WTC11 (cell line): ENCODE measurements at regions not wholly inside any gene's neighbourhood (a gene's known extent, or its start where the extent isn't known, plus 50 kb on each side); places are given as distances from the start of the nearest gene placed in this dataset.

Source experiments
- TCF7 ChIP-seq: sonication (generic); formaldehyde crosslinking; IDR thresholded peaks from 2 replicates; pipeline ENCODE4 v1.8.0; 2022; ENCODE audit warnings: mild to moderate bottlenecking, low read depth, missing genetic modification reagents, moderate library complexity
- TP53 ChIP-seq: sonication (generic); formaldehyde crosslinking; IDR thresholded peaks from 2 replicates; pipeline ENCODE4 v1.8.1; 2023; ENCODE audit warnings: mild to moderate bottlenecking, missing genetic modification reagents

GRCh38 chr4:89371614-89372013 lies 64.0 kb upstream of the GPRIN3 start:
- no peak for TF ChIP-seq TCF7
- no peak for TF ChIP-seq TP53 (CRISPR knock-in tag)
